ENCODE measurements at regions not wholly inside any gene's neighbourhood (a gene's known extent, or its start where the extent isn't known, plus 50 kb on each side); places are given as distances from the start of the nearest gene placed in this dataset.

DNA sequence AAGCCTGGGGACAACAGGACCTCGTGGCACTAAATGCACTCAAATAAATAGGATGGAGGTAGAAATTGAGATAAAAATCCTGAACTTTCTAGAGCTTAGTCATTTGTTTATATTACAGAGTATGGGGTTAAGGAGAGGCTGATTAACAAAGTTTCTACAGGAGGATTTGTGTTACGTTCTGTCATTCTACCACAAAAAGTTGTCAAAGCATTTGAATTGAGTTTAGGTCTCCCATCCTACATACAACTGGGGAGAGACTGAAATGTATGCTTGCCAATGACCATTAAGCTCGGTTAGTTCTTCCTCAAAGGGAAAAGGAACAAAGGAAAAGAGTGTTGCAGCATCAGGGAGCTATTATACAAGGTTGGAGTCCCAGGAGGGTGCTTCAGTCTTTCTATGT, 597.9 kb downstream of the COL12A1 start:
- H3K27me3 ChIP-seq (ENCODE audit: control insufficient read depth in 2 of 2, insufficient read depth in 2 of 2, low read length in 2 of 2): no peaks in the 10 kb centered on the region
- intact Hi-C loops (cut with micrococcal nuclease): no loop called here
- H3K79me2 ChIP-seq (ENCODE audit: control insufficient read depth, insufficient read depth, low read length): no peaks in the 10 kb centered on the region
- H3K36me3 ChIP-seq (ENCODE audit: control insufficient read depth, insufficient read depth, low read length): no peaks in the 10 kb centered on the region
- TF ChIP-seq ASH1L (IDR thresholded peaks at IDR 0.05; ENCODE audit: borderline replicate concordance, low read depth, partially characterized antibody) (no peak), ZBTB8A (IDR thresholded peaks at IDR 0.05; ENCODE audit: partially characterized antibody) (no peak), DIDO1 (tag; IDR thresholded peaks at IDR 0.05; ENCODE audit: low read depth) (no peak), NBN (IDR thresholded peaks at IDR 0.05; ENCODE audit: low read depth) (no peak)
- no peak overlapping the region for H3K4me3 ChIP-seq
- H3K4me1 ChIP-seq (replicated peaks in 1 of 2; ENCODE audit: control insufficient read depth in 2 of 2, insufficient read depth in 2 of 2, low read length in 2 of 2): no peaks in the 10 kb centered on the region
- BruUV-seq (replicated peaks): no TSS peak
- no peaks in the 10 kb centered on the region for H3K9me3 ChIP-seq (replicated peaks; ENCODE audit: control insufficient read depth, insufficient read depth, low read depth, low read length)
- ATAC-seq (no peak), DNase-seq (ENCODE audit: extremely low read depth in 1 of 4, low spot score in 3 of 4) (no peak), FAIRE-seq (no peak)
- in situ Hi-C loops (cut with MboI): no loop called here
- CTCF ChIA-PET (ENCODE audit: low intra/inter-chr PET ratio): no interaction called here
- H4K20me1 ChIP-seq (replicated peaks; ENCODE audit: control insufficient read depth, insufficient read depth, low read length): no peaks in the 10 kb centered on the region
- H3K27ac ChIP-seq (ENCODE audit: extremely low read depth, low read depth, low read length): no peak overlapping the region
- no peaks in the 10 kb centered on the region for H3K9me1 ChIP-seq (ENCODE audit: control insufficient read depth, insufficient read depth, low read length)
- H3K9ac ChIP-seq (ENCODE audit: insufficient read depth in 1 of 2, low read depth in 2 of 2, low read length in 2 of 2): no peak overlapping the region
- no peak overlapping the region for H3K4me2 ChIP-seq (ENCODE audit: insufficient read depth, low read length)
- POLR2A ChIA-PET: no interaction called here
- 2% methylated on average over 3 of the region's 3 CpGs for WGBS (ENCODE audit: insufficient coverage, low coverage, missing lambda C conversion rate)
- H2AFZ ChIP-seq (ENCODE audit: low read depth, low read length): no peak overlapping the region

DNA sequence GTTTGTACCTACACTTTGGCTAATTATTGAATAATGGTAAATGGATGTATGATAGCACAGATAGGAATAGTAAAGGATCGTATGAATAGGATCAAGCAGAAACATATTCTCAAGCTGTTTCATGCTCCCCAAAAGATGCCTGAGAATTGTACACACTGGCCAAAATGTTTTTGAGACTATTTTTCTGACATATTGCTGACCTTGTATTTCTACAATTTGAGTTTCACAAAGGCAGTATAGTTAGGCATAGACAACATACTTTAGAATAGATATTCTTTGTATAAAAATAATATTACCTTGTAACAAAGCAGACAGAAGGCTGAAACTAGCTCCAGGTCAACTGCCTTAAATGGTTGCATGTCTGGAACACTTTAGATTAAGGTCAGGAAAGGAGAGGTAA, 598.4 kb downstream of the COL12A1 start:
- Histone ChIP-seq H3K9me3 (replicated peaks; ENCODE audit: control insufficient read depth, insufficient read depth, low read depth, low read length) (no peaks in the 10 kb centered on the region), H3K27me3 (ENCODE audit: control insufficient read depth in 2 of 2, insufficient read depth in 2 of 2, low read length in 2 of 2) (no peaks in the 10 kb centered on the region), H3K4me3 (no peak overlapping the region), H3K36me3 (ENCODE audit: control insufficient read depth, insufficient read depth, low read length) (no peaks in the 10 kb centered on the region), H3K4me1 (replicated peaks in 1 of 2; ENCODE audit: control insufficient read depth in 2 of 2, insufficient read depth in 2 of 2, low read length in 2 of 2) (no peaks in the 10 kb centered on the region), H3K79me2 (ENCODE audit: control insufficient read depth, insufficient read depth, low read length) (no peaks in the 10 kb centered on the region), H3K9me1 (ENCODE audit: control insufficient read depth, insufficient read depth, low read length) (no peaks in the 10 kb centered on the region), H3K4me2 (ENCODE audit: insufficient read depth, low read length) (no peak overlapping the region), H3K9ac (ENCODE audit: insufficient read depth in 1 of 2, low read depth in 2 of 2, low read length in 2 of 2) (no peak overlapping the region), H3K27ac (ENCODE audit: extremely low read depth, low read depth, low read length) (no peak overlapping the region), H4K20me1 (replicated peaks; ENCODE audit: control insufficient read depth, insufficient read depth, low read length) (no peaks in the 10 kb centered on the region), H2AFZ (ENCODE audit: low read depth, low read length) (no peak overlapping the region)
- BruUV-seq (replicated peaks): no TSS peak
- intact Hi-C loops (cut with micrococcal nuclease) (no loop called here), in situ Hi-C loops (cut with MboI) (no loop called here)
- POLR2A ChIA-PET: no interaction called here
- CTCF ChIA-PET (ENCODE audit: low intra/inter-chr PET ratio): no interaction called here
- FAIRE-seq: no peak
- DNase-seq (ENCODE audit: extremely low read depth in 1 of 4, low spot score in 3 of 4): no peak
- WGBS (ENCODE audit: insufficient coverage, low coverage, missing lambda C conversion rate): 0% methylated on average over 1 of the region's 1 CpG
- ATAC-seq: no peak
- TF ChIP-seq RBBP5 (IDR thresholded peaks at IDR 0.05; ENCODE audit: borderline replicate concordance, insufficient read depth, low read length, poor library complexity, severe bottlenecking): no peak
- no peak for TF ChIP-seq PHF21A (IDR thresholded peaks at IDR 0.05; ENCODE audit: borderline replicate concordance, low read depth)
- no peak for TF ChIP-seq NR2C2 (CRISPR knock-in tag; IDR thresholded peaks at IDR 0.05)
- no peak for TF ChIP-seq NR2C2 (tag; IDR thresholded peaks at IDR 0.05)
- TF ChIP-seq FUS (optimal IDR thresholded peaks at IDR 0.05; ENCODE audit: low read depth, low read length): no peak
- TF ChIP-seq, protein P1, sequence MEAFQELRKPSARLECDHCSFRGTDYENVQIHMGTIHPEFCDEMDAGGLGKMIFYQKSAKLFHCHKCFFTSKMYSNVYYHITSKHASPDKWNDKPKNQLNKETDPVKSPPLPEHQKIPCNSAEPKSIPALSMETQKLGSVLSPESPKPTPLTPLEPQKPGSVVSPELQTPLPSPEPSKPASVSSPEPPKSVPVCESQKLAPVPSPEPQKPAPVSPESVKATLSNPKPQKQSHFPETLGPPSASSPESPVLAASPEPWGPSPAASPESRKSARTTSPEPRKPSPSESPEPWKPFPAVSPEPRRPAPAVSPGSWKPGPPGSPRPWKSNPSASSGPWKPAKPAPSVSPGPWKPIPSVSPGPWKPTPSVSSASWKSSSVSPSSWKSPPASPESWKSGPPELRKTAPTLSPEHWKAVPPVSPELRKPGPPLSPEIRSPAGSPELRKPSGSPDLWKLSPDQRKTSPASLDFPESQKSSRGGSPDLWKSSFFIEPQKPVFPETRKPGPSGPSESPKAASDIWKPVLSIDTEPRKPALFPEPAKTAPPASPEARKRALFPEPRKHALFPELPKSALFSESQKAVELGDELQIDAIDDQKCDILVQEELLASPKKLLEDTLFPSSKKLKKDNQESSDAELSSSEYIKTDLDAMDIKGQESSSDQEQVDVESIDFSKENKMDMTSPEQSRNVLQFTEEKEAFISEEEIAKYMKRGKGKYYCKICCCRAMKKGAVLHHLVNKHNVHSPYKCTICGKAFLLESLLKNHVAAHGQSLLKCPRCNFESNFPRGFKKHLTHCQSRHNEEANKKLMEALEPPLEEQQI (IDR thresholded peaks at IDR 0.05): no peak
- TF ChIP-seq, protein P2, sequence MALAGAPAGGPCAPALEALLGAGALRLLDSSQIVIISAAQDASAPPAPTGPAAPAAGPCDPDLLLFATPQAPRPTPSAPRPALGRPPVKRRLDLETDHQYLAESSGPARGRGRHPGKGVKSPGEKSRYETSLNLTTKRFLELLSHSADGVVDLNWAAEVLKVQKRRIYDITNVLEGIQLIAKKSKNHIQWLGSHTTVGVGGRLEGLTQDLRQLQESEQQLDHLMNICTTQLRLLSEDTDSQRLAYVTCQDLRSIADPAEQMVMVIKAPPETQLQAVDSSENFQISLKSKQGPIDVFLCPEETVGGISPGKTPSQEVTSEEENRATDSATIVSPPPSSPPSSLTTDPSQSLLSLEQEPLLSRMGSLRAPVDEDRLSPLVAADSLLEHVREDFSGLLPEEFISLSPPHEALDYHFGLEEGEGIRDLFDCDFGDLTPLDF (CRISPR knock-in tag; IDR thresholded peaks at IDR 0.05): no peak
- no peak for TF ChIP-seq ZNF41 (CRISPR knock-in tag; conservative IDR thresholded peaks at IDR 0.05)
- no peak for TF ChIP-seq HMGN3 (IDR thresholded peaks at IDR 0.05; ENCODE audit: borderline replicate concordance, extremely low read depth, insufficient read length, low read depth, low read length)
- no peak for TF ChIP-seq NRF1 (conservative IDR thresholded peaks at IDR 0.05 in 1 of 2, IDR thresholded peaks at IDR 0.05 in 1 of 2)

Data from K562 (cell line).